SK-N-SH (cell line): ENCODE measurements at regions not wholly inside any gene's neighbourhood (a gene's known extent, or its start where the extent isn't known, plus 50 kb on each side); places are given as distances from the start of the nearest gene placed in this dataset.

ENCODE experiments used
- CTCF ChIP-seq: fragments of 200-600 bp; sonication (generic); IDR thresholded peaks from 2 replicates; pipeline ENCODE4 v1.6.1; 2017; ENCODE audit warnings: antibody characterized with exemption, mild to moderate bottlenecking, moderate library complexity
- EP300 ChIP-seq, 2 experiments: IDR thresholded peaks; 2 replicates each; pipeline versions ENCODE4 v1.4.0 to v1.6.1; 2012; ENCODE audit warnings: borderline replicate concordance in 1 of 2, low read depth in 1 of 2, low read length in 1 of 2
- EZH2phosphoT487 ChIP-seq: fragments of 200-600 bp; sonication (generic); IDR thresholded peaks from 2 replicates; pipeline ENCODE4 v1.6.1; 2017; ENCODE audit warnings: low read depth, mixed run types, mild to moderate bottlenecking, antibody characterized with exemption, moderate library complexity, borderline replicate concordance
- FOXM1 ChIP-seq: IDR thresholded peaks from 2 replicates; pipeline ENCODE4 v1.4.0; 2012; ENCODE audit warnings: low read depth, mild to moderate bottlenecking
- MAX ChIP-seq: IDR thresholded peaks from 2 replicates; pipeline ENCODE4 v1.4.0; 2012; ENCODE audit warnings: low read depth
- POLR2AphosphoS5 ChIP-seq: IDR thresholded peaks from 2 replicates; pipeline ENCODE4 v1.6.1; 2012; ENCODE audit warnings: low read depth, low read length
- SMC3 ChIP-seq: IDR thresholded peaks from 2 replicates; pipeline ENCODE4 v1.6.1; 2012; ENCODE audit warnings: low read depth, low read length, improper control_type of control experiment
- USF2 ChIP-seq: fragments of 150-350 bp; IDR thresholded peaks from 2 replicates; pipeline ENCODE4 v1.6.1; 2017; ENCODE audit warnings: antibody characterized with exemption, low read length, low read depth, borderline replicate concordance
- YY1 ChIP-seq: IDR thresholded peaks from 2 replicates; pipeline ENCODE4 v1.4.0; 2012; ENCODE audit warnings: low read depth, mild to moderate bottlenecking

DNA sequence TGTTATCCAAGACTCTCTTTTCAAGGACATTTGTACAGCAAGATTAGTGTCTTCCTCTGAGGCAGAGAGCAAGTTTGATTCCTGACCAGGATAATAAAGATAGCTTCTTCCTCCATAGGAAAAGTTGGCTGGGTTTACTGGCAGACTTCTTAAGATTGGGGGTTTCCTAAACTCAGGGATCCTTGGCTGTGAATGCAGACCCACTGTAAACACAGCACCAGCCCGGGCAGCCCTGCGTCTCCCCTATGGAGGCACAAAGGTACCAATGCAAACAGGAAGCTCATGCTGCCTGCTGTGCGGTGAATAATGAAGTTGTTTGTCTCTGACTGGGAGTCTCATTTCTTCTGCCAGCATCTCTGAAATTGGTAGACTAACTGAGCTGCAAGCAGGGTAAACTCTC lies 96.2 kb upstream of the ARHGAP28 start:
- TF ChIP-seq CTCF = no peak
- no peak for TF ChIP-seq EZH2phosphoT487
- TF ChIP-seq MAX = no peak
- no peak for TF ChIP-seq FOXM1
- no peak for TF ChIP-seq SMC3
- no peak for TF ChIP-seq YY1
- TF ChIP-seq EP300 (IDR thresholded peaks at IDR 0.05; ENCODE audit: borderline replicate concordance in 1 of 2, low read depth in 1 of 2, low read length in 1 of 2) = no peak
- TF ChIP-seq POLR2AphosphoS5 = no peak
- TF ChIP-seq USF2 = no peak
